ENCODE measurements at regions not wholly inside any gene's neighbourhood (a gene's known extent, or its start where the extent isn't known, plus 50 kb on each side); places are given as distances from the start of the nearest gene placed in this dataset.

DNA sequence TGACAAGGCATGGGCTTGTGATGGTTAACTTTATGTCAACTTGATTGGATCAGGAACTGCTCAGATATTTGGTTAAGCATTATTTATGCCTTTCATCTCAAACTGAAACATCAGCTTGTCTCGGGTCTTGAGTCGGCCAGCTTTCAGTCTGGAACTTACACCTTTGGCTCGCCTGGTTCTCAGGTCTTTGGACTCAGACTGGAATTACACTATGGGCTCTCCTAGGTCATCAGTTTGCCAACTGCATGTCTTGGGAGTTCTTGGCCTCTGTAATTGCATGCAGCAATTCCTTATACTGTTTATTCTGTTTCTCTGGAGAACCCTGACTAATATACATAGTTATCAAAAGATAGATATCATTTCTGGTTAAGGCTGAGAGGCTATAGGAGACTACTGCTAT, 653.7 kb downstream of the ADGRL2 start:
- no peak for DNase-seq (ENCODE audit: low read depth in 2 of 2)

DNA sequence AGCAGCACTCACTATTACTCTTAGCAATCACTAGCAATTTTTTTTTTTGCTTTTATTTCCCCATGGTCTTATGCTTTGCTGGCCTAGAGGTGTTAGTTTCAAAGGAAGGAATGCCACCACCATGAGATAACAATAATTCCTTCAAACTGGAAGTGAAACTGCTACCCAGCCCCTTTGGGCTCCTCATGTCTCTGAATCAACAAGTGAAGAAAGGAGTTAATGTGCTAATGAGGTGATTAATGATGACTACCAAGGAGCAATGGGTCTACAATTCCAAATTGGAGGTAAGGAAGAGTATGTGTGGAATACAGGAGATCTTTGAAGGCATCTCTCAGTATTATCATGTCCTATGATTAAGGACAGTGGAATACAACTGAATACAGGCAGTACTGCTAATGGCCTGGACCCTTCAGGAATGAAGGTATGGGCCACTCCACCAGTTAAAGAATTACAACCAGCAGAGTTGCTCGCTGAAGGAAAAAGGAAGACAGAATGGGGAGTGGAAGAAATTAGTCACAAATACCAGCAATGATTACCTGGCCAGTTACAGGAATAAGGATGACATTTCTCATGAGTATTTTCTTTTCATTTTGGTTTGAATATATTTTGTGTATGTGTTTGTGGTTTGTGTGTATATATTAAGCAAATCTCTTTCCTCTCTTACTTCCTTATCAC, 652.9 kb downstream of the ADGRL2 start:
- DNase-seq (ENCODE audit: low read depth in 2 of 2): no peak

DNA sequence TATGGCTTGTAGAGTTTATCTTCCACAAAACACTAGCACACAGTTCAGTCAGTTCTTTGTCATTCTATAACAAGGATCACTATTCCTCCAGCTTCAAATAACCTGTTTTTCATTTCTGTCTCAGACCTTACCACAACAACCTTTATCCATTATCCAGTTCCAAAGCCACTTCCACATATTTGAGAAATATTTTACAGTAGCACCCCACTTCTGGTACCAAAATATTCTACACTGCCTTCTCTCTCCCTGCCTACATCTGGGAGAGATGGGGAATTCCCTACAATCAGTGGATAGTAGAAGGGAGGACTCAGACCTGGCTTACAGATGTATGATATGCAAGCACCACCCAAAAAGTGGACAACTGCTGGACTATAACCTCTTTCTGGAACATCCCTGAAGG, 651.4 kb downstream of the ADGRL2 start:
- no peak for DNase-seq (ENCODE audit: low read depth in 2 of 2)

DNA sequence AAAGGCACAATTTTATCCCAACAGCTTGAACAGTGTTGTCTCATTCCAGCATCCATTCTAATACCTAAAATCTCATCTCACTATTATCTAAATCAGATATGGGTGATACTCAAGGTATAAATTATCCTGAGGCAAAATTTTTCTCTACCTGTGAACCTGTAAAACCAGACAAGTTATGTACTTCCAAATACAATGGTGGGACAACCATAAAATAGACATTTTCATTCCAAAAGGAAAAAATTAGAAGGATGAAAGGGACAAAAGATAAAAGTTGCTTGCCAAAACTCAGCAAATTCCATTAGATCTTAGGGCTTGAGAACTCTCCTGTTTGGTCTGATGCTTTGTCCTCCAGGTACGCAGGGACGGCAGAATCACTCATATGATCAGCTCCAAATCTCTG, 650.5 kb downstream of the ADGRL2 start:
- no peak for DNase-seq (ENCODE audit: low read depth in 2 of 2)

DNA sequence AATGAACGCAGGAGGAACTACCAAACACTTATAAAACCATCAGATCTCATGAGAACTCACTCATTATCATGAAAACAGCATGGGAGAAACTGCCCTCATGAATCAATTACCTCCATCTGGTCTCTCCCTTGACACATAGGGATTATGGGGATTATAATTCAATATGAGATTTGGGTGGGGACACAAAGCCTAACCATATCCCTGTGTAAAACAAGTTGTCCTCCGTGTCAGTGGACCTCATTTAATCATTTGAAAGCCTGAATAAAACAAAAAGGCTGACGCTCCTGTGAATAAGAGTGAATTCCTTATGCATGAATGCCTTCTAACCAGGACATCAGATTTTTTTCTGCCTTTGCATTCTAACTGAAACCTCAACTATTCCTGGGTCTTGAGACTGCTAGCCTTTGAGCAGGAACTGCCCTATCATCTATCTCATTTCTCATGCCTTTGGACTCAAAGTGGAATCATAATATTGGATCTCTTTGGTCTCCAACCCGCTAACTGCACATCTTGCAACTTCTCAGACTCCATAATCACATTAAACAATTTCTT, 648.8 kb downstream of the ADGRL2 start:
- DNase-seq (ENCODE audit: low read depth in 2 of 2): no peak

DNA sequence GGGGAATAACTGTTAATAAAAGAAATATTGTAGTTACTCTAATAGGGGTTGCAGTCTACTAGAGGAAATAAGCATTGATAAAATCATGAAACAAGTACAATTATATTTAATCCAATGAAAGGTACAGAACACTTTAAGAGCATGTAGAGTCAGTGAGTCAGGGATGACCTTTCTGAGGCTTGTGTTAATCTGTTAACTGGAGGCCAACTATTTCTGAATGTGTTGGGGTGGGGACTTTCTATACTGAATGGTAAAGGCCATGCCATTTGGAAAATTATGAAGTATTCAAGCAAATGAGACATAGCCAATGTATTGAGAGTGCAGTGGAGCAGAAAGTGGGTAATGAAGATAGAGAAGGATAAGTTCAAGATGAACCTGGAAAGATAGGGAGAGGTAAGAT, 646.2 kb downstream of the ADGRL2 start:
- DNase-seq (ENCODE audit: low read depth in 2 of 2): no peak

DNA sequence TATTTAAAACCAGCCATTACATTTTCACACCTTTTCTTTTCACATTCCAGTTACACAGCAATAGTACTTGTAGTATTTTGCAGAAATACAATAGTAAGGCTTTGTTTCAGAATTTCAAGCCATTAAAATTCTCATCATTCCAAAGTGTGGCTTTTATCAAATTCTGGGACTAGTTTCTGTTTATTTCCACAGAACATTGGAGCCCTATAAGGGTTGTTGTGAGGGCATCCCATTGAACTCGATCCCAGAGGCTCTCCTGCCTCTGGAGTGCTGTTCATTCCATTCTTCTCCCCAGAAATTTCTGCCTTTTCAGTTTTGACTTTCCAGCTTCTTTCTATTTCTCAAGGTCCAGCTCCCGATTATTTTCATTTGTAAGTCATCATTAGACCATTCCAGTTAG, 645.5 kb downstream of the ADGRL2 start:
- DNase-seq (ENCODE audit: low read depth in 2 of 2): no peak

DNA sequence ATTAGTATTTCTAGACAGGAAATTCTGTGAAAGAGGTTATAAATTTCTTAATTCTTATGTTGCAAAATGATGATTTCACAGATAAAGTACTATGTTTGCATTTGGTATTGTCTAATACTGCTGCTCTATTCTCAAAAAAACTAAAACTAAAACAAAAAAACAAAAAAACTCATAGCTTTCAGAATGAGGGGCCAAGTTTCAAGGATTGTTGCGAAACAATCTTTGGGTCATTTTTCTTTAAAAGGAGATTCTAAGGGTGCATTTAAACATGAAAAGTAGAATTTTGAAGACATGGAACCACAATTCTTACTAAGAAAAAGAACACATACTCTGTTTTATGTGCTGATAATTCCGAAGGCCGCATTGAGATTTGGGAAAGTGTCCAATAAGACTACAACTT, 645.1 kb downstream of the ADGRL2 start:
- no peak for DNase-seq (ENCODE audit: low read depth in 2 of 2)

DNA sequence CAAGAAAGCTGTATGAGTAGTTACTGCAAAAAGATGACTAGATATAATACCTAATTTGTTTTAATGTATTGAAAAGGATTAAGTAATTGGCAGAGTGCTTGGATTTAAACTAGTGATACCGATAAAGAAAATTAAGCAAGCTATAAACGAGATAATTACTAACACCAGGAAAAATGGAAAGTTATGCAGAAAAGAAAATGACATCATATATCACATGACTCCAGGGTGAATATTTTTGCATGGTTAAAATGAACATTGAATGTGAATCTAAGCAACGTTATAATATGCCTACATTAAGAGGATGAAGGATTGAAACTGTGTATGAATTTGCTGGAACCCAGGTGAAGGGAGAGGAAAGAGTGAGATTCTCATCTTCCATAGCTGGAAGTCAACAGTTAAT, 644.4 kb downstream of the ADGRL2 start:
- DNase-seq (ENCODE audit: low read depth in 2 of 2): no peak

DNA sequence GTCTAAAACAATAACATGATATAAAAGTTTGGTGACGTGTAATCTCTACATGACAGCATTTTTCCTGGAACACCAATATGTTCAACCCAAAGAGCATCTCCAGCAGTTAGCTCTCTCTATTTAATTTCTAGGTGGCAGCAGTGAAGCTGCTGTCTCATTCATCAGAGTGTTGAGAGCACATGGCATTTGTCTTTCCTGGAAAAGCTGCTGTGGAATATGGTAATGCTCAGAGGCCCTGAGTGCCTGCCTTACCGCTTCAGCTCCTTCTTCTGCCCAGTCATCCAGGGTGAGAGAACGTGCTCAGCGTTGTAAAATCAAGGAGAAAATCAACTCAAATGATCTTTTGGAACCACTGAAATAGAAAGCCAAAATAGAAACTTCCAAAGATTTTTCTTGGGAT, 640.7 kb downstream of the ADGRL2 start:
- no peak for DNase-seq (ENCODE audit: low read depth in 2 of 2)

DNA sequence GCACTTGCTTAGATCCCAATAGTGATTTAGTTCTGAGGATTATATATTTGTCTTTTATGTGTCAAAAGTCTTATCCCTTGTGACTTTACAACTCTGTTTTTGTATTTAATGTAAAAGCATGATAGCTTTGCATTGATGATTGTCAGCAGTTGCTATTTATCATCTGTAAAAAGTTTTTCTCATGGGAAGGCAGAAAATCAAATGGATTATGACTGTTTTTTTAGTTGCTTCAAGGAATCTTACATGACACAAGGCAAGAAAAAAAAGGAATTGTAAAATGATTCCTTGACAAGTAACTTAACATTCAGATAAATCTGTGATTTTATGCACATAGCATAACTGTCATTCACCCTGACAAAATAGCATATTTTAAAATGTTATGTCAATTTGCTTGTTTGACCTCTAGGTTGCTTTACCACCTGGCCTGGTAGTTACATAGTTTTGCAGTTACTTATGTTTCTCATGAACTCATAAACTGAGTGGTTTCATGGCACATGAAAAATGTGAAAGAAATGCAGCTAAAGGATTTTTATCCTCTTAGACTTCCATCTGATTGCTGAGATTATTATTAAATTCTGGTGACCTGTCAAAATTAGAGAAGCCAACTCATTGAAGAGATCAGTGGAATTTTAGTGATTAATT, 622.6 kb downstream of the ADGRL2 start:
- DNase-seq (ENCODE audit: low read depth in 2 of 2): no peak

DNA sequence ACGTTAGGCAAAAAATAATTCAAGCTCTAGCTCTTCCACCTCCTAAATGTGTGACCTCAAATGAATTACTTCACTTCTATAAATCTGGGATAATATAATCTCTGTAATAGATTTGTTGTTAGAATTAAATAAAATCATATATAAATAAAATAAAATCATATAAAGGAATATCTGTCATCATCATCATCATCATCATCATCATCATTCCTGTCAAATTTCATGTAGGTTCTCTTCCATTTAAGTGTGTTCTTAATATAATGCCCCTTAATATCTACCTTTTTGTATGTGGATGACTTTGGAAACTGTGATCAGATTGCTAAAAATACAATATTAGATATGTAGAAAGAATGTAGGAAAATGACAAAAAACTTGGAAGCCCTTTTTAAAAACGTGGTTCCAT, 621.0 kb downstream of the ADGRL2 start:
- DNase-seq (ENCODE audit: low read depth in 2 of 2): no peak

DNA sequence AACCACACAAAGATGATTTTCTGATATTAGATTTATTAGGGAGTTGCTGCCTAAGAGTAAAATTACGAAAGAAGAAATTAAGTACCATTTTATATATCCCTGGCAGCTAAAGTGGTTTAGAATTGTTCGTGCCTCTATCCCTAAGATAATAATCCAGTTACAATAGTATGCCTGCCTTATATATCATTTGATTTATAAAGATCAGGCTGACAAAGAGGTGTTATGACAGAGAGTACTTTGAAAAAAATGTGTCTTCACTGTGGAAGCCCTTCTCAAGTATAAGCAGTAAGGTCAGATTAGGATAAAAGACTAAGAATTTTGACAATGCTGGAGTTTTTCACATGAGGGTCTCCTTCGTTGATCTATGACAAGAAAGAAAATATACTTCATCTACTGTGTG, 619.9 kb downstream of the ADGRL2 start:
- no peak for DNase-seq (ENCODE audit: low read depth in 2 of 2)

DNA sequence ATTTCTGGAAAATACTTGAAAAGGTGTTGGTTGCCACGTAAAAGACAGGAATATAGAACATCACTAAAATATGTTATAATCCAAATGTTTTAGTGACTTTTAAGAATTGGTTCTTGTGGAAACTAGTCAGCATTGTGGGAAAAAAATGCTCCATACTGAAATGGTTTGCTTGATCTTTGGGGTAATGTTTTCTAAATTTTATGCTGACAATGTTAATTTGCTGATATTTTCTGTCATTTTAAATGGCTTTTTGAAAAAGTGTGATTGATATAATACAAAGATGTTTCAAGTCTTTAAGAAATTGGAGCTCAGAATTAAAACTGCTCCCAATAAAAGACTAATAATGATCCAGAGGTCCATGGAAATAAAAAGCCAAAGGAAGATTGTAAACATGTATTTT, 610.9 kb downstream of the ADGRL2 start:
- DNase-seq (ENCODE audit: low read depth in 2 of 2): no peak

DNA sequence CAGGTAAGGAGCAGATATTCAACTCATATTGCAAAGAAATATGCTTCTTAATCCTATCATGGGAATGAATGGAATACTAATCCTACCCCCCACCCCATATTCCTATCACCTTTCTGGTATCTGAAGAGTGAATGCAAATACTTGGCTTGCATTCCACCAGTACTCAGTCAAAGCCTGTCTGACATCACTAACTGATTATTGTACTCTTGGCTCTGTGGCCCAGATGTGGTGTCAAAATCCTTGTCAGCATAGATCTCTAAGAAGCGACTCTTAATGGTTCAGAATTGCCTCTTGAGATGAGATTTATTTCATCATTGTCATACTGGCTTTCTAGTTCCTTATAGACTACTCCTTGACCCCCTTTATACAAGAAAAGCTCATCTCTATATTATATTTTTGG, 604.6 kb downstream of the ADGRL2 start:
- no peak for DNase-seq (ENCODE audit: low read depth in 2 of 2)

DNA sequence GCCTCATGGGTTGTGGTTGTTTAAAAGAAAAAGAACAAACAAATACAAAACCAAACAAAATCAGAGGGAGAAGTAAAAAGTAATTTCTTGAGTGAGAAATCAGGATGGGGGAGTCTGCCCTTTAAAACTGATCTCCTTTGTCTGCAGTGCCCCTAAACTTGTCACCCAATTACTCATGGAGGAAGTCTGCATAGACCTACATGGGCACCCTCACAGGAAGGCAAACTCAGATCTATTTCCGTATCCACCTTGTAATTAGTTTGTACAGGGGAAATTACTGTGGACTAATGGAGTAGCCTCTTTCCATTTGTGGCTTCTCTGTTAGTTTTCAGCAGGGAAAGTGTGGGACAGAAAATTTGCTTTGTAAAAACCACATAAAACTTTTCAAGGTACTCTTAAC, 600.4 kb downstream of the ADGRL2 start:
- peak; percentile 16 to 55 for DNase-seq (ENCODE audit: low read depth in 2 of 2)

DNA sequence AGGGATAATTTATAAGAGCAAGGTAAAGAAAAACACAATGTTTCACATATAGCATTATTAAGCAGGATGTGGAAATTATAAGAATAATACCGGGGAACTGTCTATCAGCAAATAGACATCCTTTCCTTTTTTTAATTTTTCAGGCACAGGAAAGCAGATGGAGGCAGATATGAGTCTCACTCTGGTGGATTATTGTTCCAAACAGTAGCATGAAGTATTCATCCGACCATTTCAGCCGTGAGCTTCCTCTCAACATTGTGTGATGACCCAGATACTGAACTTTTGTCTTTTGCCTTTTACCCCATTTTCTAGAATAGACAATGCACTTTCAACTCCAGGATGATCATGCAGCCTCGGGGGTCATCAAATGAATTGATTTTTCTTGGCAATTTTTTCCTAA, 599.8 kb downstream of the ADGRL2 start:
- DNase-seq (ENCODE audit: low read depth in 2 of 2): peak; percentile 25 to 92

DNA sequence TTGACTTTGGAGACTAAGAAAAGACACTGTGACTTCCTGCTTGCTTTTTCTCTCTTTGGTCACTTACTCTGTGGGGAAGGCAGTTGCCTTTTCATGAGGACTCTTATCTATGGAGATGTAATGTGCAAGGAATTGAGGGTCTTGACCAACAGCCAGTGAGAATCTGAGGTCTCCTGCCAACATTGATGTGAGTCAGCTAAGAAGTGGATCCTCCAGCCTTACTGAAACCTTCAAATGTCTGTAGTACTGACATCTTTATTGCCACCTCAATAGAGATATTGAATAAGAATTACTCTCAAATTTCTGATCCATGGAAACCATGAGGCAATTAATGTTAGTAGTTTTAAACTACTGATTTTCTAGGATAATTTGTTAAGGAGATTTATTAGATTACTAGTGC, 598.4 kb downstream of the ADGRL2 start:
- DNase-seq (ENCODE audit: low read depth in 2 of 2): no peak

DNA sequence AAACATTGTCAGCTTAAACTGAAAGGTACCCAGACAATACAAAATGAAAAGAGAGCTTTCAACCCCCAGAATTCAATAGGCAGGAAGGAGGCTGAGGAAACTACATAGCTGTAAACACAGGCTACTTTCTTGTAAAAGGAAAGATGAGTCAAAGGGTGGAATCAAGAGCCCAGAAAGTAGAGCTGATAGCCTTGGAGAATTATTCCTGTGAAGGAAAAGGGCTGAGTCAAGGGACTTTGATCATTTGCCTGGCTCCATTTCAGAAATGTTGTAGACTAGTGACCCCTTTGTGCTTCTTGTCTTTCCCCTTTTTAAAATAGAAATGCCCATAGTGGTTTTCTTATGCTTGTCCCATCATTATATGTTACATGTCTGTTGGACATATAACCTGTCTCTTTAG, 597.6 kb downstream of the ADGRL2 start:
- peak; percentile 1 to 42 for DNase-seq (ENCODE audit: low read depth in 2 of 2)

DNA sequence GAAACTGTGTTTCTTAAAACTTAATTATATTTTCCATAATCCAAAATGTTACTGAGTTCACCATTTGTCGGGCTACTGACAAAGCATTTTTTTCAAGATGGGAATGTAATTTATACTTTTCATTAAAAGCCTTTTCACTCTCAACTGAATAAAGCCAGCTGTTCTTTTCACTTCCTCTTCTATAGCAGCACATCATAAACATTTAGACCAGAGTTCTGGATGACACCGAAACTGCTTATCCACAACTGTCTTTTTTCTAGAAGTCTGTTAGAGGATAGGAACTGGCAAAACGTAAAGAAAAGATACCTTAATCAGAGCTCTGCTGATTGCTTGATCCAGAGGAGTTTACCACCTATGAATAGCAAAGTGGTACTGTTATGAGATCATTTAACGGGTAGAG, 594.7 kb downstream of the ADGRL2 start:
- no peak for DNase-seq (ENCODE audit: low read depth in 2 of 2)

DNA sequence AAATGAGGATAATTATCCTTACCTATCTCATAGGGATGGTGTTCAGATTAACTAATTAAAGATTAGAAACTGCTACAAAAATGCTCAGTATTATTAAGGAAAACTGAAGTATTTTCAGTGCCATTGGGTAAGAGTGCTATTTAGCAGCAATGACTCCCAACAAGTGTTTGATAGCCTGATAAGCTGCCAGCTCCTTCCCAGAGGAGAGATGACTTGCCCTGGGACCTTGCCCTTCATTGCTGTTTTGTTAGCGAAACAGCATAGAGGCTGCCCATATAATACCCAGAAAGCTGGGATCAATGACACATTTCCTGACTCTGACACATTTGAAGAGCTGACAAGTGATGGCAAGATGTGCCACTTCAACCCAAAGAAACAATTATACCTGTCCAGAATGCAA, 592.2 kb downstream of the ADGRL2 start:
- no peak for DNase-seq (ENCODE audit: low read depth in 2 of 2)

DNA sequence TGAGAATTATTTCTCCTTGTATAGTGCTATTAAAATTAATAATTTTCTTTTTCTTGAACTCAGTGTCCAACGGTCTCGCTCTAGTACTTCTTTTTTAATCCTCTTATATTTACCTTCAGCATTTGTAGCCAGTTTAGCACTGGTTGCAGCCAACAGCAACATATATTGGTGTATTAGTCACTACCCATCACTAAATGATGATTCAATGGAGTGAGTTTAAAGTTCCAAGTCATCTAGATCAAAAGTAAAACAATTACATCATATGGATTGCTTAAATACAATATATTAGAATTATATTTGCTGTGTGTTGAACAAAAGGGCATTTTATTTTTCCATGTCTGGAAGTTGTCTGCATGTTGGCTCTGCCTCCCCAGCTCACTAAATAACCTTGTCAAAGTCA, 591.8 kb downstream of the ADGRL2 start:
- DNase-seq (ENCODE audit: low read depth in 2 of 2): peak; percentile 7 to 11

DNA sequence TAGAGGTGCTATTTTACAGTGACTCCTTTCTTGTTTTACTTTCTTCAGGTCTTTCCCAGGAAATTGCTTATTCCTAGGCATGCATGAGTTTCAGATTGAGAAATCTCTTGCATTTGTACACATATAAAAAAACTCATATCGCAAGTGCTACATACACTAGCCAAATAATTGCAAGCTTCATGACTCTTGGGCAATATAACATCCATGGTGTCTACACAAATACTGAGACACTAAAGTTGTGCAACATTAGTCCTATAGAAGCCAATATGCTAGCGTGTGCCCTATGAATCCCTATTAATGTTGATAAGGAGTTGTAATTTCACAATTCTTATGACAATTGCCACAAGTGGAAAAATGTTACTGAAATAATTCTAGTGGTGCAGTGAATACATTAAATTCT, 591.0 kb downstream of the ADGRL2 start:
- DNase-seq (ENCODE audit: low read depth in 2 of 2): no peak

All from lung microvascular endothelial cell (primary cell).